HCT116 (cell line): ENCODE measurements at regions not wholly inside any gene's neighbourhood (a gene's known extent, or its start where the extent isn't known, plus 50 kb on each side); places are given as distances from the start of the nearest gene placed in this dataset.

Experiments used
- ATAC-seq: fragments of 200-7000 bp; cut with Tn5 transposase; 2 replicates; pipeline ENCODE4 v1.9.1; 2020; ENCODE audit warnings: mild to moderate bottlenecking, moderate library complexity
- BruUV-seq: library from RNA; stranded (reverse); fragments of 400-500 nt; replicated peaks from 2 replicates; lab custom pipeline; 2021; lab: Mats Ljungman, UMichigan
- CTCF ChIA-PET: fragments of 300-600 bp; sonication (Branson Sonifier 250); formaldehyde crosslinking; loops from one replicate; lab custom pipeline; 2021; ENCODE audit warnings: antibody characterized with exemption; lab: Charles Lee
- POLR2A ChIA-PET: fragments of 300-600, 350-600 bp; sonication (Branson Sonifier 250); formaldehyde crosslinking; loops from one replicate; lab custom pipeline; 2021; ENCODE audit warnings: antibody characterized with exemption; lab: Charles Lee
- RAD21 ChIA-PET, 2 experiments: fragments of 300-600 bp; sonication (Branson Sonifier 250); formaldehyde crosslinking; loops; one replicate each; lab custom pipeline; 2023; ENCODE audit warnings: low total read pairs in 2 of 2; ENCODE audit not compliant: uncharacterized antibody in 2 of 2, unreplicated experiment in 2 of 2, low non-redundant PET in 1 of 2; lab: Charles Lee
- DNase-seq: peaks from one replicate; pipeline ENCODE4 v3.0.0-alpha.2; 2010; ENCODE audit warnings: low read depth, low spot score
- H2AFZ ChIP-seq: fragments of 200-600 bp; shearing (Covaris generic), sonication (generic); 2 replicates; pipeline ENCODE4 v1.6.1; 2017; ENCODE audit warnings: low read depth, mixed run types, mixed read lengths, antibody characterized with exemption, low read length; ENCODE audit not compliant: poor library complexity, severe bottlenecking
- H3K27ac ChIP-seq: 2 replicates; pipeline ENCODE4 v1.5.1; 2012; ENCODE audit warnings: low read depth, low read length
- H3K27me3 ChIP-seq: fragments of 200-600 bp; sonication (generic); 2 replicates; pipeline ENCODE4 v1.6.1; 2016; ENCODE audit warnings: mixed run types, low read length, mixed read lengths; ENCODE audit not compliant: insufficient read depth
- H3K36me3 ChIP-seq, 2 experiments: fragments of 200-500 bp in 1 of 2; fragments of 200-600 bp in 1 of 2; sonication (Bioruptor generic) in 1 of 2; sonication (generic) in 1 of 2; 2 replicates each; pipeline versions ENCODE4 v1.5.1 to v1.6.1; 2014 to 2016; ENCODE audit warnings: low read length in 2 of 2, inconsistent platforms in 1 of 2, mixed read lengths in 1 of 2, mixed run types in 1 of 2; ENCODE audit not compliant: insufficient read depth in 2 of 2, control insufficient read depth in 1 of 2
- H3K4me1 ChIP-seq, 2 experiments: fragments of 200-600 bp in 1 of 2; sonication (generic) in 1 of 2; 2 replicates each; pipeline versions ENCODE4 v1.5.1 to v1.6.1; 2012 to 2017; ENCODE audit warnings: low read length in 2 of 2, inconsistent platforms in 1 of 2, mild to moderate bottlenecking in 1 of 2, mixed read lengths in 1 of 2, mixed run types in 1 of 2, moderate library complexity in 1 of 2; ENCODE audit not compliant: insufficient read depth in 2 of 2, control insufficient read depth in 1 of 2
- H3K4me2 ChIP-seq: fragments of 200-600 bp; sonication (generic); 2 replicates; pipeline ENCODE4 v1.6.1; 2017; ENCODE audit warnings: mixed run types, low read length, mixed read lengths
- H3K4me3 ChIP-seq, 2 experiments: fragments of 200-600 bp in 1 of 2; sonication (generic) in 1 of 2; replicated peaks in 1 of 2; 2 replicates each; pipeline ENCODE4 v1.5.1; 2011 to 2016; ENCODE audit warnings: low read length in 2 of 2, control low read depth in 1 of 2, low read depth in 1 of 2, mild to moderate bottlenecking in 1 of 2, mixed read lengths in 1 of 2, mixed run types in 1 of 2
- H3K79me2 ChIP-seq: fragments of 200-600 bp; sonication (generic); 2 replicates; pipeline ENCODE4 v1.6.1; 2017; ENCODE audit warnings: mild to moderate bottlenecking, mixed run types, low read length, moderate library complexity, mixed read lengths; ENCODE audit not compliant: insufficient read depth
- H3K9ac ChIP-seq: fragments of 200-600 bp; sonication (generic); 2 replicates; pipeline ENCODE4 v1.6.1; 2016; ENCODE audit warnings: low read length, mixed read lengths
- H3K9me2 ChIP-seq: fragments of 200-600 bp; sonication (generic), shearing (Covaris generic); 2 replicates; pipeline ENCODE4 v1.6.1; 2017; ENCODE audit warnings: mixed run types, mild to moderate bottlenecking, moderate library complexity; ENCODE audit not compliant: insufficient read depth
- H3K9me3 ChIP-seq, 2 experiments: fragments of 200-500 bp in 1 of 2; fragments of 200-600 bp in 1 of 2; sonication (Bioruptor generic) in 1 of 2; sonication (generic) in 1 of 2; 2 replicates each; pipeline ENCODE4 v1.6.1; 2014 to 2017; ENCODE audit warnings: low read length in 2 of 2, mixed read lengths in 2 of 2, inconsistent platforms in 1 of 2, low read depth in 1 of 2, mild to moderate bottlenecking in 1 of 2, mixed run types in 1 of 2, moderate library complexity in 1 of 2; ENCODE audit not compliant: control insufficient read depth in 1 of 2, insufficient read depth in 1 of 2
- H4K20me1 ChIP-seq: fragments of 200-600 bp; sonication (generic), shearing (Covaris generic); 2 replicates; pipeline ENCODE4 v1.6.1; 2017; ENCODE audit warnings: mixed run types, mild to moderate bottlenecking, moderate library complexity; ENCODE audit not compliant: insufficient read depth
- CBX3 ChIP-seq: IDR thresholded peaks from 2 replicates; pipeline ENCODE4 v1.6.1; 2012; ENCODE audit warnings: low read depth
- CEBPB ChIP-seq: IDR thresholded peaks from 2 replicates; pipeline ENCODE4 v1.6.1; 2012; ENCODE audit warnings: low read depth
- EGR1 ChIP-seq: IDR thresholded peaks from 2 replicates; pipeline ENCODE4 v1.6.1; 2012; ENCODE audit warnings: low read depth
- EZH2 ChIP-seq: fragments of 200-600 bp; sonication (generic); IDR thresholded peaks from 2 replicates; pipeline ENCODE4 v1.6.1; 2017; ENCODE audit warnings: antibody characterized with exemption, mixed run types
- FOSL1 ChIP-seq: IDR thresholded peaks from 2 replicates; pipeline ENCODE4 v1.6.1; 2012; ENCODE audit warnings: low read depth
- POLR2A ChIP-seq: IDR thresholded peaks from 2 replicates; pipeline ENCODE4 v1.7.0; 2011; ENCODE audit warnings: borderline replicate concordance; ENCODE audit not compliant: insufficient read depth, insufficient read length; ENCODE audit errors: extremely low read depth
- RAD21 ChIP-seq: IDR thresholded peaks from 2 replicates; pipeline ENCODE4 v1.6.1; 2012; ENCODE audit warnings: low read depth, mild to moderate bottlenecking
- SIN3A ChIP-seq: IDR thresholded peaks from 2 replicates; pipeline ENCODE4 v1.6.1; 2012; ENCODE audit warnings: low read depth
- SP1 ChIP-seq: IDR thresholded peaks from 2 replicates; pipeline ENCODE4 v1.6.1; 2012; ENCODE audit warnings: low read depth
- SRF ChIP-seq: IDR thresholded peaks from 2 replicates; pipeline ENCODE4 v1.6.1; 2012; ENCODE audit warnings: low read depth
- YY1 ChIP-seq: IDR thresholded peaks from 2 replicates; pipeline ENCODE4 v1.6.1; 2011; ENCODE audit warnings: low read length, low read depth, moderate library complexity, mild to moderate bottlenecking; ENCODE audit not compliant: insufficient replicate concordance; ENCODE audit errors: extremely low read depth
- ZFX ChIP-seq: fragments of 450-650 bp; IDR thresholded peaks from 2 replicates; pipeline ENCODE4 v1.6.1; 2017
- ZNF274 ChIP-seq: fragments of 200-500 bp; sonication (Bioruptor generic); IDR thresholded peaks from 2 replicates; pipeline ENCODE4 v1.6.1; 2014; ENCODE audit warnings: mild to moderate bottlenecking, low read depth, low read length, inconsistent platforms
- intact Hi-C: fragments of 100-400 bp; cut with micrococcal nuclease; formaldehyde crosslinking; loops from 2 replicates; pipeline ENCODE4 v1.10.0; 2022
- TF ChIP-seq, protein P1 (sequence below): IDR thresholded peaks from 2 replicates; pipeline ENCODE4 v1.6.1; 2012; ENCODE audit warnings: low read depth
- TF ChIP-seq, protein P2 (sequence below), 3 experiments: fragments of 200-600 bp in 1 of 3; sonication (generic) in 1 of 3; IDR thresholded peaks in 2 of 3; conservative IDR thresholded peaks in 1 of 3; 2 replicates each; pipeline ENCODE4 v1.5.1; 2012 to 2017; ENCODE audit warnings: low read depth in 2 of 3, low read length in 2 of 3, antibody characterized with exemption in 1 of 3, borderline replicate concordance in 1 of 3, control low read depth in 1 of 3, mild to moderate bottlenecking in 1 of 3, mixed read lengths in 1 of 3, mixed run types in 1 of 3, moderate library complexity in 1 of 3; ENCODE audit not compliant: insufficient read depth in 1 of 3
- TF ChIP-seq, protein P3 (sequence below): IDR thresholded peaks from 2 replicates; pipeline ENCODE4 v1.6.1; 2012
- TF ChIP-seq, protein P4 (sequence below): IDR thresholded peaks from 2 replicates; pipeline ENCODE4 v1.6.1; 2011; ENCODE audit warnings: mild to moderate bottlenecking, low read length, moderate library complexity; ENCODE audit not compliant: insufficient replicate concordance; ENCODE audit errors: extremely low read depth
- TF ChIP-seq, protein P5 (sequence below): IDR thresholded peaks from 2 replicates; pipeline ENCODE4 v1.6.1; 2012

DNA sequence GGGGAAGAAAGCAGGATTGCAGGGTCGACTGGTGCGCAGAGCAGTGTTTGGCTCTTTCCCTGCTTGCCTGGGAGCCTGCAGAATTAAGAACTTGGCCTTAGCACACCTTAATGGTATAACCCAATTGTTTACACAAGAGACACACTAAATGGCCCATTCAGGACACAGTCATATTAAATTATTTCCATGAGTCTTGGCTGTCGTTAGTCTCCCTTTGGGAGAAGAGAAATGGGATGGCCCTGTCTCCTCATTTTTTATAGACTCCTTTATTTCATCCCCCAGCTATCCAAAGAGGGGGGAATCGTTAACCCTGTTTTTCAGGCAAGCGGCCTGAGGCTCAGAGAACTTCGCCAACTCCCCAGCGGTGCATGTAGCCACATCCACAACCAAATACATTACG is 282.5 kb downstream of the SUCLA2 start:
- no peak overlapping the region for H3K27ac ChIP-seq

More for the DNA sequence above, 282.5 kb downstream of the SUCLA2 start:
- no peaks in the 10 kb centered on the region for H3K9me3 ChIP-seq
- H3K9me2 ChIP-seq = no peaks in the 10 kb centered on the region
- no peak overlapping the region for H2AFZ ChIP-seq
- H3K4me3 ChIP-seq = no peak overlapping the region
- no peak overlapping the region for H3K9ac ChIP-seq
- no peak overlapping the region for H3K4me2 ChIP-seq
- no peak for TF ChIP-seq SP1
- TF ChIP-seq, protein P1, sequence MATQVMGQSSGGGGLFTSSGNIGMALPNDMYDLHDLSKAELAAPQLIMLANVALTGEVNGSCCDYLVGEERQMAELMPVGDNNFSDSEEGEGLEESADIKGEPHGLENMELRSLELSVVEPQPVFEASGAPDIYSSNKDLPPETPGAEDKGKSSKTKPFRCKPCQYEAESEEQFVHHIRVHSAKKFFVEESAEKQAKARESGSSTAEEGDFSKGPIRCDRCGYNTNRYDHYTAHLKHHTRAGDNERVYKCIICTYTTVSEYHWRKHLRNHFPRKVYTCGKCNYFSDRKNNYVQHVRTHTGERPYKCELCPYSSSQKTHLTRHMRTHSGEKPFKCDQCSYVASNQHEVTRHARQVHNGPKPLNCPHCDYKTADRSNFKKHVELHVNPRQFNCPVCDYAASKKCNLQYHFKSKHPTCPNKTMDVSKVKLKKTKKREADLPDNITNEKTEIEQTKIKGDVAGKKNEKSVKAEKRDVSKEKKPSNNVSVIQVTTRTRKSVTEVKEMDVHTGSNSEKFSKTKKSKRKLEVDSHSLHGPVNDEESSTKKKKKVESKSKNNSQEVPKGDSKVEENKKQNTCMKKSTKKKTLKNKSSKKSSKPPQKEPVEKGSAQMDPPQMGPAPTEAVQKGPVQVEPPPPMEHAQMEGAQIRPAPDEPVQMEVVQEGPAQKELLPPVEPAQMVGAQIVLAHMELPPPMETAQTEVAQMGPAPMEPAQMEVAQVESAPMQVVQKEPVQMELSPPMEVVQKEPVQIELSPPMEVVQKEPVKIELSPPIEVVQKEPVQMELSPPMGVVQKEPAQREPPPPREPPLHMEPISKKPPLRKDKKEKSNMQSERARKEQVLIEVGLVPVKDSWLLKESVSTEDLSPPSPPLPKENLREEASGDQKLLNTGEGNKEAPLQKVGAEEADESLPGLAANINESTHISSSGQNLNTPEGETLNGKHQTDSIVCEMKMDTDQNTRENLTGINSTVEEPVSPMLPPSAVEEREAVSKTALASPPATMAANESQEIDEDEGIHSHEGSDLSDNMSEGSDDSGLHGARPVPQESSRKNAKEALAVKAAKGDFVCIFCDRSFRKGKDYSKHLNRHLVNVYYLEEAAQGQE = no peak
- TF ChIP-seq, protein P2, sequence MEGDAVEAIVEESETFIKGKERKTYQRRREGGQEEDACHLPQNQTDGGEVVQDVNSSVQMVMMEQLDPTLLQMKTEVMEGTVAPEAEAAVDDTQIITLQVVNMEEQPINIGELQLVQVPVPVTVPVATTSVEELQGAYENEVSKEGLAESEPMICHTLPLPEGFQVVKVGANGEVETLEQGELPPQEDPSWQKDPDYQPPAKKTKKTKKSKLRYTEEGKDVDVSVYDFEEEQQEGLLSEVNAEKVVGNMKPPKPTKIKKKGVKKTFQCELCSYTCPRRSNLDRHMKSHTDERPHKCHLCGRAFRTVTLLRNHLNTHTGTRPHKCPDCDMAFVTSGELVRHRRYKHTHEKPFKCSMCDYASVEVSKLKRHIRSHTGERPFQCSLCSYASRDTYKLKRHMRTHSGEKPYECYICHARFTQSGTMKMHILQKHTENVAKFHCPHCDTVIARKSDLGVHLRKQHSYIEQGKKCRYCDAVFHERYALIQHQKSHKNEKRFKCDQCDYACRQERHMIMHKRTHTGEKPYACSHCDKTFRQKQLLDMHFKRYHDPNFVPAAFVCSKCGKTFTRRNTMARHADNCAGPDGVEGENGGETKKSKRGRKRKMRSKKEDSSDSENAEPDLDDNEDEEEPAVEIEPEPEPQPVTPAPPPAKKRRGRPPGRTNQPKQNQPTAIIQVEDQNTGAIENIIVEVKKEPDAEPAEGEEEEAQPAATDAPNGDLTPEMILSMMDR (IDR thresholded peaks at IDR 0.05 in 2 of 3, conservative IDR thresholded peaks at IDR 0.05 in 1 of 3; ENCODE audit: borderline replicate concordance in 1 of 3, insufficient read depth in 1 of 3, low read depth in 2 of 3, low read length in 2 of 3) = no peak
- TF ChIP-seq, protein P3, sequence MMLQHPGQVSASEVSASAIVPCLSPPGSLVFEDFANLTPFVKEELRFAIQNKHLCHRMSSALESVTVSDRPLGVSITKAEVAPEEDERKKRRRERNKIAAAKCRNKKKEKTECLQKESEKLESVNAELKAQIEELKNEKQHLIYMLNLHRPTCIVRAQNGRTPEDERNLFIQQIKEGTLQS = no peak
- TF ChIP-seq SRF = no peak
- TF ChIP-seq FOSL1 = no peak
- no peak for TF ChIP-seq YY1
- TF ChIP-seq, protein P4, sequence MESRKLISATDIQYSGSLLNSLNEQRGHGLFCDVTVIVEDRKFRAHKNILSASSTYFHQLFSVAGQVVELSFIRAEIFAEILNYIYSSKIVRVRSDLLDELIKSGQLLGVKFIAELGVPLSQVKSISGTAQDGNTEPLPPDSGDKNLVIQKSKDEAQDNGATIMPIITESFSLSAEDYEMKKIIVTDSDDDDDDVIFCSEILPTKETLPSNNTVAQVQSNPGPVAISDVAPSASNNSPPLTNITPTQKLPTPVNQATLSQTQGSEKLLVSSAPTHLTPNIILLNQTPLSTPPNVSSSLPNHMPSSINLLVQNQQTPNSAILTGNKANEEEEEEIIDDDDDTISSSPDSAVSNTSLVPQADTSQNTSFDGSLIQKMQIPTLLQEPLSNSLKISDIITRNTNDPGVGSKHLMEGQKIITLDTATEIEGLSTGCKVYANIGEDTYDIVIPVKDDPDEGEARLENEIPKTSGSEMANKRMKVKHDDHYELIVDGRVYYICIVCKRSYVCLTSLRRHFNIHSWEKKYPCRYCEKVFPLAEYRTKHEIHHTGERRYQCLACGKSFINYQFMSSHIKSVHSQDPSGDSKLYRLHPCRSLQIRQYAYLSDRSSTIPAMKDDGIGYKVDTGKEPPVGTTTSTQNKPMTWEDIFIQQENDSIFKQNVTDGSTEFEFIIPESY = no peak
- TF ChIP-seq, protein P5, sequence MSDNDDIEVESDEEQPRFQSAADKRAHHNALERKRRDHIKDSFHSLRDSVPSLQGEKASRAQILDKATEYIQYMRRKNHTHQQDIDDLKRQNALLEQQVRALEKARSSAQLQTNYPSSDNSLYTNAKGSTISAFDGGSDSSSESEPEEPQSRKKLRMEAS = no peak
- no peak for TF ChIP-seq CEBPB
- TF ChIP-seq EGR1 = no peak
- no peak for TF ChIP-seq SIN3A
- TF ChIP-seq POLR2A = no peak
- no peak for TF ChIP-seq EZH2
- TF ChIP-seq RAD21 = no peak
- no peak for TF ChIP-seq CBX3
- TF ChIP-seq ZFX = no peak
- TF ChIP-seq ZNF274 = no peak
- no peaks in the 10 kb centered on the region for H3K36me3 ChIP-seq
- ATAC-seq = no peak
- DNase-seq = no peak
- no peaks in the 10 kb centered on the region for H4K20me1 ChIP-seq
- RAD21 ChIA-PET = no interaction called here
- CTCF ChIA-PET = no interaction called here
- peaks cover 9% of the 10 kb centered on the region for H3K27me3 ChIP-seq
- no peaks in the 10 kb centered on the region for H3K79me2 ChIP-seq
- intact Hi-C loops = no loop called here
- BruUV-seq = no TSS peak
- no peaks in the 10 kb centered on the region for H3K4me1 ChIP-seq
- POLR2A ChIA-PET = no interaction called here
